ENCODE measurements at regions not wholly inside any gene's neighbourhood (a gene's known extent, or its start where the extent isn't known, plus 50 kb on each side); places are given as distances from the start of the nearest gene placed in this dataset.

DNA sequence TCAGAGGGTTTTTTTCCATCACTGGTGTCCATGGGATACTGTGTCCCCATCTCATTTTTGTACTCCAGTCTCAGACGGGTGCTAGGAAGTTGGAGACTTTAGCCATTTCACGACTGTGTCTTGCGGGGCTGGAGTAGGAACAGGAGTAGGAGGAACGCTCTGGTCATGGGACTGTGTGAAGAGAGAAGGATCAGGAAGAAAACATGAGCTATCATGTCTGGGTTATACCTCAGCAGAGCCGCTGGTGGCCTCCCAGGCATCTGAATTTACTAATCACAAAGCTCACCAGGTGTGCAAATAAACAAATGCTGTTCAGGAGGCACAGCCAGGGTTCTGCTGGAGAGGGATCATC is 225.4 kb downstream of the SEC14L1 start:
- no peak overlapping the region for H3K4me3 ChIP-seq
- H3K27ac ChIP-seq: peak overlapping the region; percentile 64 to 73
- H3K27me3 ChIP-seq: no peaks in the 10 kb centered on the region
- TF ChIP-seq, protein P1, sequence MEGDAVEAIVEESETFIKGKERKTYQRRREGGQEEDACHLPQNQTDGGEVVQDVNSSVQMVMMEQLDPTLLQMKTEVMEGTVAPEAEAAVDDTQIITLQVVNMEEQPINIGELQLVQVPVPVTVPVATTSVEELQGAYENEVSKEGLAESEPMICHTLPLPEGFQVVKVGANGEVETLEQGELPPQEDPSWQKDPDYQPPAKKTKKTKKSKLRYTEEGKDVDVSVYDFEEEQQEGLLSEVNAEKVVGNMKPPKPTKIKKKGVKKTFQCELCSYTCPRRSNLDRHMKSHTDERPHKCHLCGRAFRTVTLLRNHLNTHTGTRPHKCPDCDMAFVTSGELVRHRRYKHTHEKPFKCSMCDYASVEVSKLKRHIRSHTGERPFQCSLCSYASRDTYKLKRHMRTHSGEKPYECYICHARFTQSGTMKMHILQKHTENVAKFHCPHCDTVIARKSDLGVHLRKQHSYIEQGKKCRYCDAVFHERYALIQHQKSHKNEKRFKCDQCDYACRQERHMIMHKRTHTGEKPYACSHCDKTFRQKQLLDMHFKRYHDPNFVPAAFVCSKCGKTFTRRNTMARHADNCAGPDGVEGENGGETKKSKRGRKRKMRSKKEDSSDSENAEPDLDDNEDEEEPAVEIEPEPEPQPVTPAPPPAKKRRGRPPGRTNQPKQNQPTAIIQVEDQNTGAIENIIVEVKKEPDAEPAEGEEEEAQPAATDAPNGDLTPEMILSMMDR (IDR thresholded peaks at IDR 0.05): no peak
- H3K4me1 ChIP-seq: peaks cover 0 to 47% of the 10 kb centered on the region in 2 donors
- no peaks in the 10 kb centered on the region for H3K9me3 ChIP-seq
- DNase-seq (ENCODE audit: low spot score): no peak
- H3K36me3 ChIP-seq: no peaks in the 10 kb centered on the region

DNA sequence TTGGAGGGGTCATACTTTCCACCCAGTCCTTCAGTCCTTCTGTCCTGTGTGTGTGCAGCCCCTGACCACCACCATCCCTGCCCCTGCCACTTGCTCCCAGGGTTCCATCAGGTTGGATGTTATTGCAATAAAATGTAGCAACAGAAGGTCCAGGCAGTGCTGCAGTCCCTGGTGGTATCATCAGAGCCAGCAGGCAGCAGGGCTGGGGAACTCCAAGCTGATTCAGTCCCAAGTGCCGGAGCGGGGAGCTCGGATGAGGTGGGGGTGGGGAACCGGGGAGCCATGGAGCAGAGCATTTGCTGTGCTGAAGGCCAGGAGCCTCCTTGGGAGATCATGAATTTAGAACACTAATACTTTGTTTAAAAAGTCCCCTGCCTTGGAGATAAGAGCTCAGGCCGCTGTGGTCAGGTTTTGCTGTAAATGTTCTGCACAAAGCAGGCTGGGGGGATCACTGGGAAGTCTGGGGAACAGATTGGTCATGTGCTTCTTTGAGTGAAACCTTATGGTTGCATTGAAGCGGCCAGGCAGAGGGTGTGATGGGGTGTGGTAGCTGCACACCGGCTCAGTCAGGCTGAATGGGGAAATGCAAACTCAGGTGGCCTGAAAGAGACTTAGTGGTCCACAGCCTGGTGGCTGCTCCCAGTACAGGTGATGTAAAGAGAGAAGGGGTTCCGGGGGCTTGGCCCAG is 225.9 kb downstream of the SEC14L1 start:
- Histone ChIP-seq H3K36me3 (no peaks in the 10 kb centered on the region), H3K4me1 (peaks cover 0 to 52% of the 10 kb centered on the region in 2 donors), H3K27ac (peak overlapping the region; percentile 64 to 73), H3K9me3 (no peaks in the 10 kb centered on the region), H3K4me3 (no peak overlapping the region), H3K27me3 (no peaks in the 10 kb centered on the region)
- no peak for DNase-seq (ENCODE audit: low spot score)
- TF ChIP-seq, protein P1 (IDR thresholded peaks at IDR 0.05): no peak

DNA sequence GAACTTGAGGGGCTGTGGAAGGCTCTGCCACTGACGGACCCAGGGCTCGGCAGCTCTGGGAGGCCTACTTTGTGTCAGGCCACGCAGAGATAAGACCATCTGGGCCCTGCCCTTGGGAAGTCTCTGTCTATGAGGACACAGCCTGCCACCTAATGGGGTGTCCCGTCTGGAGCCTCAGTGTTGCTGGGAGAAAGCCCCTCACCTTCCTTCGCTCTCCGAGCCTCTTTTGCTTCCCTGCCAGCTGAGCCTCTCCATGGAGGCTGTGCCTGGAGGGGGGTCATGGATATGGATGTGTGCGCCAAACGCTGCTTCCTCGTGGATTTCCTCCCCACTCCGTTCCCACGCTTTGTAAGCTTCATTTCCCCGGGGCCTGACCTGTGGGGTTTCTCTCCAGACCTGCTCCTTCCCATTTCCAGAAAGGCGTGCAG is 228.8 kb downstream of the SEC14L1 start:
- Histone ChIP-seq H3K4me3 (no peak overlapping the region), H3K36me3 (no peaks in the 10 kb centered on the region), H3K27me3 (no peaks in the 10 kb centered on the region), H3K27ac (no peak overlapping the region), H3K9me3 (no peaks in the 10 kb centered on the region), H3K4me1 (peaks cover 0 to 57% of the 10 kb centered on the region in 2 donors)
- DNase-seq (ENCODE audit: low spot score): no peak
- TF ChIP-seq, protein P1 (IDR thresholded peaks at IDR 0.05): no peak

DNA sequence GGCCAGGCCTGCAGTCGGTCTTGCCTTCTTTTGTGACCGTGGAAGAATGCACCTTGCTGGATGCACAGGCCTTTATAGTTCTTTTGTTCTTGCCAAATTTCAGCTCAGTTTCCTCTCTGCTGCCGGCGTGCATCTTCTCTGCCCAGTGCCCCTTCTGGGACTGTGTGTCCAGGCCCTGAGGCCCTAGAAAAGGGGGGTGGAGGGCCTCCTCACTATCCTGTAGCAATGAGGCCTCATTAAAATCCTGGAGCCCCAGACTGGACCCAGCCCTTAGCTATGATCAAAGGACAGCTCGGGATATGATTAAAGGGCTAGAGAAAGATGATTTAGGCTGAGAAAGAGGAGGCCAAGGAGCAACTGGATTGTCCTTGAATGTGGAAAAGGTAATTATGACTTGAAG is 229.8 kb downstream of the SEC14L1 start:
- H3K4me1 ChIP-seq: peaks cover 0 to 57% of the 10 kb centered on the region in 2 donors
- TF ChIP-seq, protein P1 (IDR thresholded peaks at IDR 0.05): no peak
- no peaks in the 10 kb centered on the region for H3K9me3 ChIP-seq
- H3K27me3 ChIP-seq: no peaks in the 10 kb centered on the region
- DNase-seq (ENCODE audit: low spot score): no peak
- H3K27ac ChIP-seq: peak overlapping the region in 1 of 2 donors; percentile 31
- H3K4me3 ChIP-seq: no peak overlapping the region
- H3K36me3 ChIP-seq: no peaks in the 10 kb centered on the region

DNA sequence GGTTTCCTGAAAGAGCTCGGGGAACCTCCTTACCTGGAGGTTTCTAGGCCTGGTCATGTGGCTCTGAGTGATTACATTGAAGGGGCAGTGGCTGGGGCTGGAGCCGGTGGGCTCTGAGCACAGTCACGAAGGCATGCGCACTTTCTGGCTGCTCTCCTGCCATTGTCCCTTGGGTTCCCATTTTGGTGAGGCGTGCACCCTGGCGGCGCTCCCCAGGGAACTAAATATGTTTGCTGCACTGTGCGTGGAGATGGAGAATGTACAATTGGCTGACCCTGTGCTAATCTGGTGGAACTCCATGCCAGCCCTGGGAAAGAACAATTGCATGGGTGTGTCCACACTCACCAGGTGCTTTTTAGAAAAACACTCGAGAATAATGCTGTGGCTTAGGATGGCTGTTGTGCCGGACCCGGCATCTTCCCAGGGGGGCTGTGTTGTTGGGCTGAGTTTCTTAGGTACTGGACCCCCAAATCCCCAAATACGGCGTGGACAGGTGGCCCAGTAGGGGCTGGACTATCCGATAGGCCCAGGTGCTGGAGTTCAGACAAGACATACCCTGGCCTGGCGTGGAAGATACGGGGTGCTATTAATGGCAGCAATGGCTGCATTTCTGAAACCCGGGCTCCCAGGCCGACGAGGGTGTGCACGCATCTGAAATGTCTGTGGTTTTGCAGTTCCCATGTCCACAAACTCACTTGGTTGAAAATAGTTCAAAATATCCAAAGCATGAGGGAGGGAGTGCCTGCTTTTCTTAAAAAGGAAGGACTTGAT is 230.5 kb downstream of the SEC14L1 start:
- DNase-seq (ENCODE audit: low spot score): no peak
- Histone ChIP-seq H3K27ac (peak overlapping the region; percentile 90 to 92), H3K4me3 (no peak overlapping the region), H3K36me3 (no peaks in the 10 kb centered on the region), H3K9me3 (no peaks in the 10 kb centered on the region), H3K4me1 (peaks cover 0 to 57% of the 10 kb centered on the region in 2 donors), H3K27me3 (no peaks in the 10 kb centered on the region)
- TF ChIP-seq, protein P1 (IDR thresholded peaks at IDR 0.05): no peak

All from right atrium auricular region (tissue), 2 donors.